SK-N-SH (cell line): ENCODE measurements at regions not wholly inside any gene's neighbourhood (a gene's known extent, or its start where the extent isn't known, plus 50 kb on each side); places are given as distances from the start of the nearest gene placed in this dataset.

Experiments
- CTCF ChIA-PET: fragments of 300-600, 350-600 bp; formaldehyde crosslinking; extraction: SDS; loops from one replicate; lab custom pipeline; 2021; lab: Yijun Ruan, JAX
- POLR2A ChIA-PET: fragments of 350-600 bp; sonication (Branson Sonifier 250); formaldehyde crosslinking; extraction: SDS; loops from one replicate; lab custom pipeline; 2020; ENCODE audit warnings: antibody characterized with exemption, inconsistent platforms; lab: Yijun Ruan, JAX
- DNase-seq: peaks from one replicate; pipeline ENCODE4 v3.0.0; 2012
- H2AFZ ChIP-seq: fragments of 200-600 bp; sonication (generic); 2 replicates; pipeline ENCODE4 v1.8.1; 2016; ENCODE audit warnings: antibody characterized with exemption, mild to moderate bottlenecking, low read depth
- H3F3A ChIP-seq: fragments of 200-600 bp; sonication (generic); replicated peaks from 2 replicates; pipeline ENCODE3; 2016; ENCODE audit warnings: antibody characterized with exemption, mild to moderate bottlenecking; ENCODE audit not compliant: insufficient read depth
- H3K27ac ChIP-seq, 2 experiments: fragments of 200-500 bp in 1 of 2; fragments of 200-600 bp in 1 of 2; sonication (Bioruptor generic) in 1 of 2; sonication (generic), shearing (Covaris generic) in 1 of 2; 2 replicates each; pipeline versions ENCODE4 v1.5.1 to v1.6.1; 2014 to 2016; ENCODE audit warnings: low read depth in 2 of 2, inconsistent platforms in 1 of 2, low read length in 1 of 2, mild to moderate bottlenecking in 1 of 2, mixed read lengths in 1 of 2
- H3K27me3 ChIP-seq: fragments of 200-600 bp; sonication (generic), shearing (Covaris generic); 2 replicates; pipeline ENCODE4 v1.6.1; 2016; ENCODE audit warnings: mixed run types; ENCODE audit not compliant: insufficient read depth
- H3K36me3 ChIP-seq, 2 experiments: fragments of 200-500 bp in 1 of 2; fragments of 200-600 bp in 1 of 2; sonication (Bioruptor generic) in 1 of 2; sonication (generic) in 1 of 2; replicated peaks in 1 of 2; 2 replicates each; pipeline versions ENCODE3 to v1.5.1; 2014 to 2016; ENCODE audit warnings: low read length in 1 of 2, mild to moderate bottlenecking in 1 of 2; ENCODE audit not compliant: insufficient read depth in 2 of 2, control insufficient read depth in 1 of 2
- H3K4me1 ChIP-seq, 2 experiments: fragments of 200-500 bp in 1 of 2; fragments of 200-600 bp in 1 of 2; sonication (Bioruptor generic) in 1 of 2; sonication (generic), shearing (Covaris generic) in 1 of 2; 2 replicates each; pipeline versions ENCODE4 v1.5.1 to v1.6.1; 2014 to 2016; ENCODE audit warnings: low read depth in 1 of 2, low read length in 1 of 2, mixed run types in 1 of 2; ENCODE audit not compliant: insufficient read depth in 2 of 2, control insufficient read depth in 1 of 2
- H3K4me2 ChIP-seq: fragments of 200-600 bp; sonication (generic), shearing (Covaris generic); 2 replicates; pipeline ENCODE4 v1.6.1; 2017; ENCODE audit warnings: mixed run types
- H3K4me3 ChIP-seq, 2 experiments: fragments of 200-500 bp in 1 of 2; fragments of 200-600 bp in 1 of 2; sonication (Bioruptor generic) in 1 of 2; sonication (generic), shearing (Covaris generic) in 1 of 2; 2 replicates each; pipeline versions ENCODE4 v1.5.1 to v1.8.1; 2014 to 2016; ENCODE audit warnings: low read depth in 2 of 2, inconsistent platforms in 1 of 2, low read length in 1 of 2, mild to moderate bottlenecking in 1 of 2, mixed read lengths in 1 of 2, moderate library complexity in 1 of 2
- H3K79me2 ChIP-seq: fragments of 200-600 bp; sonication (generic); 2 replicates; pipeline ENCODE4 v1.8.1; 2017; ENCODE audit warnings: mild to moderate bottlenecking; ENCODE audit not compliant: insufficient read depth
- H3K9ac ChIP-seq: fragments of 200-600 bp; sonication (generic); 2 replicates; pipeline ENCODE4 v1.6.1; 2017; ENCODE audit warnings: mixed run types
- H3K9me2 ChIP-seq: fragments of 200-600 bp; sonication (generic); 2 replicates; pipeline ENCODE4 v1.6.1; 2017; ENCODE audit warnings: mixed run types
- H3K9me3 ChIP-seq: fragments of 200-600 bp; sonication (generic); 2 replicates; pipeline ENCODE4 v1.6.1; 2017; ENCODE audit warnings: mixed run types, mild to moderate bottlenecking, moderate library complexity
- H4K20me1 ChIP-seq: fragments of 200-600 bp; sonication (generic); 2 replicates; pipeline ENCODE4 v1.6.1; 2017; ENCODE audit warnings: mild to moderate bottlenecking, mixed run types; ENCODE audit not compliant: insufficient read depth
- CHD2 ChIP-seq: fragments of 150-350 bp; IDR thresholded peaks from 2 replicates; pipeline ENCODE4 v1.6.1; 2018; ENCODE audit warnings: low read length; ENCODE audit not compliant: partially characterized antibody
- CTCF ChIP-seq: fragments of 200-600 bp; sonication (generic); IDR thresholded peaks from 2 replicates; pipeline ENCODE4 v1.6.1; 2017; ENCODE audit warnings: antibody characterized with exemption, mild to moderate bottlenecking, moderate library complexity
- EZH2phosphoT487 ChIP-seq: fragments of 200-600 bp; sonication (generic); IDR thresholded peaks from 2 replicates; pipeline ENCODE4 v1.6.1; 2017; ENCODE audit warnings: low read depth, mixed run types, mild to moderate bottlenecking, antibody characterized with exemption, moderate library complexity, borderline replicate concordance
- GABPA ChIP-seq: IDR thresholded peaks from 2 replicates; pipeline ENCODE4 v1.4.0; 2012; ENCODE audit warnings: low read depth, mild to moderate bottlenecking
- JUND ChIP-seq: IDR thresholded peaks from 2 replicates; pipeline ENCODE4 v1.4.0; 2012
- MAX ChIP-seq: IDR thresholded peaks from 2 replicates; pipeline ENCODE4 v1.4.0; 2012; ENCODE audit warnings: low read depth
- NFIC ChIP-seq: IDR thresholded peaks from 2 replicates; pipeline ENCODE4 v1.4.0; 2012; ENCODE audit warnings: borderline replicate concordance
- NRF1 ChIP-seq: IDR thresholded peaks from 2 replicates; pipeline ENCODE4 v1.6.1; 2012; ENCODE audit warnings: low read depth, mild to moderate bottlenecking, low read length
- PBX3 ChIP-seq: IDR thresholded peaks from 2 replicates; pipeline ENCODE4; 2012
- POLR2AphosphoS5 ChIP-seq: IDR thresholded peaks from 2 replicates; pipeline ENCODE4 v1.6.1; 2012; ENCODE audit warnings: low read depth, low read length
- RAD21 ChIP-seq: IDR thresholded peaks from 2 replicates; pipeline ENCODE4 v1.6.1; 2012; ENCODE audit warnings: mild to moderate bottlenecking, low read length
- RCOR1 ChIP-seq: fragments of 150-350 bp; IDR thresholded peaks from 2 replicates; pipeline ENCODE4 v1.6.1; 2017; ENCODE audit warnings: antibody characterized with exemption, low read length
- RFX5 ChIP-seq: IDR thresholded peaks from 2 replicates; pipeline ENCODE4 v1.6.1; 2012; ENCODE audit warnings: mild to moderate bottlenecking, improper control_type of control experiment, low read length
- RXRA ChIP-seq: IDR thresholded peaks from 2 replicates; pipeline ENCODE4 v1.4.0; 2012; ENCODE audit warnings: low read depth, mild to moderate bottlenecking, borderline replicate concordance
- SMC3 ChIP-seq: IDR thresholded peaks from 2 replicates; pipeline ENCODE4 v1.6.1; 2012; ENCODE audit warnings: low read depth, low read length, improper control_type of control experiment
- TAF1 ChIP-seq: IDR thresholded peaks from 2 replicates; pipeline ENCODE4 v1.6.1; 2012; ENCODE audit warnings: low read depth, mild to moderate bottlenecking, low read length, moderate library complexity, borderline replicate concordance
- TCF12 ChIP-seq: IDR thresholded peaks from 2 replicates; pipeline ENCODE4 v1.4.0; 2012
- TEAD4 ChIP-seq: IDR thresholded peaks from 2 replicates; pipeline ENCODE4 v1.4.0; 2012; ENCODE audit warnings: mild to moderate bottlenecking, borderline replicate concordance; ENCODE audit not compliant: insufficient read depth
- USF1 ChIP-seq: IDR thresholded peaks from 2 replicates; pipeline ENCODE4 v1.4.0; 2012; ENCODE audit warnings: low read depth, borderline replicate concordance
- USF2 ChIP-seq: fragments of 150-350 bp; IDR thresholded peaks from 2 replicates; pipeline ENCODE4 v1.6.1; 2017; ENCODE audit warnings: antibody characterized with exemption, low read length, low read depth, borderline replicate concordance
- WGBS: methylation state at CpG from one replicate; pipeline ENCODE4 v1.1.6; 2017; ENCODE audit warnings: low lambda C conversion rate; 5-methylcytosine and 5-hydroxymethylcytosine counted together

- Histone ChIP-seq H4K20me1 (no peaks in the 10 kb centered on the region), H3K4me2 (peak overlapping the region; percentile 86), H3K9me2 (no peaks in the 10 kb centered on the region), H3K4me3 (peak overlapping the region; percentile 41 to 56), H3K4me1 (peaks cover 0 to 6% of the 10 kb centered on the region in 2 experiments; a peak in 2 of 4 replicates), H3K79me2 (no peaks in the 10 kb centered on the region), H2AFZ (no peak overlapping the region), H3K36me3 (no peaks in the 10 kb centered on the region), H3K9ac (no peak overlapping the region), H3F3A (no peaks in the 10 kb centered on the region), H3K27ac (no peak overlapping the region), H3K9me3 (no peaks in the 10 kb centered on the region), H3K27me3 (peaks cover 10% of the 10 kb centered on the region; the same call in 1 of the 2 replicates)
- CTCF ChIA-PET, result interaction anchor here (0.6 to 3.9 kb wide), 8 partner anchors 10 to 463 kb away, joined by 3 to 30 read pairs (median 11); partner anchors contain the start of gene EFNB1
- DNase-seq, result peak; percentile 87
- 0% methylated on average over 21 of the region's 31 CpGs for WGBS
- POLR2A ChIA-PET, result no interaction called here
- TF ChIP-seq RAD21 (peak; percentile 80), SMC3 (peak; percentile 80), CTCF (peak; percentile 90), NRF1 (no peak)
These were observed 120.8 kb upstream of the PJA1 start for GRCh38 chrX:69285881-69286564.

- H3K4me2 ChIP-seq, result peak overlapping the region; percentile 86
- TF ChIP-seq RFX5 (no peak), USF1 (no peak), JUND (no peak), TEAD4 (no peak), POLR2AphosphoS5 (no peak), PBX3 (no peak), TAF1 (no peak), MAX (no peak), NFIC (no peak), RCOR1 (no peak), EZH2phosphoT487 (no peak), CHD2 (no peak), GABPA (no peak), RXRA (no peak), SMC3 (no peak), NRF1 (no peak), TCF12 (no peak), CTCF (no peak), USF2 (no peak)
These were observed 120.2 kb upstream of the PJA1 start for GRCh38 chrX:69285401-69285877.

More at GRCh38 chrX:69285401-69285877, 120.2 kb upstream of the PJA1 start:
- peak; percentile 32 for DNase-seq
- peaks cover 10% of the 10 kb centered on the region; the same call in 1 of the 2 replicates for H3K27me3 ChIP-seq
- POLR2A ChIA-PET, result no interaction called here
- no peaks in the 10 kb centered on the region for H3K9me3 ChIP-seq
- no peaks in the 10 kb centered on the region for H3K9me2 ChIP-seq
- no peak overlapping the region for H2AFZ ChIP-seq
- H3K36me3 ChIP-seq, result no peaks in the 10 kb centered on the region
- H3K9ac ChIP-seq, result no peak overlapping the region
- H4K20me1 ChIP-seq, result no peaks in the 10 kb centered on the region
- no peaks in the 10 kb centered on the region for H3K79me2 ChIP-seq
- CTCF ChIA-PET, result interaction anchor here (0.6 to 3.9 kb wide), 8 partner anchors 10 to 462 kb away, joined by 3 to 25 read pairs (median 4); partner anchors contain the start of gene EFNB1
- no peaks in the 10 kb centered on the region for H3F3A ChIP-seq
- H3K4me3 ChIP-seq, result peak overlapping the region; percentile 41 to 56
- 35% methylated on average over 10 of the region's 10 CpGs for WGBS
- no peak overlapping the region for H3K27ac ChIP-seq
- H3K4me1 ChIP-seq, result peaks cover 0 to 6% of the 10 kb centered on the region in 2 experiments; a peak in 2 of 4 replicates
